ENCODE measurements at regions not wholly inside any gene's neighbourhood (a gene's known extent, or its start where the extent isn't known, plus 50 kb on each side); places are given as distances from the start of the nearest gene placed in this dataset.
"Not testable (repeated sequence)": the region's sequence is repeated elsewhere in the genome, so short reads cannot be mapped to it uniquely, and the experiment has no call there.

- DNase-seq (ENCODE audit: low spot score), result no peak
Observed at GRCh38 chr17:22131740-22132139, 439.4 kb downstream of the KCNJ18 start.

GRCh38 chr17:22138861-22139469 is 446.6 kb downstream of the KCNJ18 start:
- DNase-seq (ENCODE audit: low spot score), result no peak

- no peak for DNase-seq (ENCODE audit: low spot score)
Observed at GRCh38 chr17:22142091-22142490, 449.8 kb downstream of the KCNJ18 start.

GRCh38 chr17:22145605-22146178 is 453.4 kb downstream of the KCNJ18 start:
- no peak for DNase-seq (ENCODE audit: low spot score)

GRCh38 chr17:22158364-22158763 is 466.0 kb downstream of the KCNJ18 start:
- no peak for DNase-seq (ENCODE audit: low spot score)

GRCh38 chr17:22161376-22161775 is 469.1 kb downstream of the KCNJ18 start:
- DNase-seq (ENCODE audit: low spot score), result no peak

- DNase-seq (ENCODE audit: low spot score), result no peak
Observed at GRCh38 chr17:22171631-22172030, 479.3 kb downstream of the KCNJ18 start.

GRCh38 chr17:22193113-22193512 is 500.8 kb downstream of the KCNJ18 start:
- no peak for DNase-seq (ENCODE audit: low spot score)

- not testable (repeated sequence) for DNase-seq (ENCODE audit: low spot score)
Observed at GRCh38 chr17:22200187-22200586, 507.9 kb downstream of the KCNJ18 start.

- no peak for DNase-seq (ENCODE audit: low spot score)
Observed at GRCh38 chr17:22202702-22203101, 510.4 kb downstream of the KCNJ18 start.

- DNase-seq (ENCODE audit: low spot score), result no peak
Observed at GRCh38 chr17:22203208-22203715, 510.9 kb downstream of the KCNJ18 start.

- not testable (repeated sequence) for DNase-seq (ENCODE audit: low spot score)
Observed at GRCh38 chr17:22204076-22204475, 511.8 kb downstream of the KCNJ18 start.

GRCh38 chr17:22210212-22210611 is 517.9 kb downstream of the KCNJ18 start:
- not testable (repeated sequence) for DNase-seq (ENCODE audit: low spot score)

GRCh38 chr17:22213169-22213568 is 520.8 kb downstream of the KCNJ18 start:
- not testable (repeated sequence) for DNase-seq (ENCODE audit: low spot score)

GRCh38 chr17:22217135-22217534 is 524.8 kb downstream of the KCNJ18 start:
- no peak for DNase-seq (ENCODE audit: low spot score)

- no peak for DNase-seq (ENCODE audit: low spot score)
Observed at GRCh38 chr17:22221344-22221743, 529.0 kb downstream of the KCNJ18 start.

GRCh38 chr17:22226477-22226876 is 534.2 kb downstream of the KCNJ18 start:
- not testable (repeated sequence) for DNase-seq (ENCODE audit: low spot score)

- not testable (repeated sequence) for DNase-seq (ENCODE audit: low spot score)
Observed at GRCh38 chr17:22226932-22227331, 534.6 kb downstream of the KCNJ18 start.

- DNase-seq (ENCODE audit: low spot score), result not testable (repeated sequence)
Observed at GRCh38 chr17:22227699-22228553, 535.6 kb downstream of the KCNJ18 start.

GRCh38 chr17:22229821-22230220 is 537.5 kb downstream of the KCNJ18 start:
- DNase-seq (ENCODE audit: low spot score), result not testable (repeated sequence)

- DNase-seq (ENCODE audit: low spot score), result no peak
Observed at GRCh38 chr17:22233382-22233781, 541.1 kb downstream of the KCNJ18 start.

- DNase-seq (ENCODE audit: low spot score), result no peak
Observed at GRCh38 chr17:22242472-22242871, 550.1 kb downstream of the KCNJ18 start.

GRCh38 chr17:22251498-22251897 is 559.2 kb downstream of the KCNJ18 start:
- no peak for DNase-seq (ENCODE audit: low spot score)
